ENCODE measurements at regions not wholly inside any gene's neighbourhood (a gene's known extent, or its start where the extent isn't known, plus 50 kb on each side); places are given as distances from the start of the nearest gene placed in this dataset.

GRCh38 chr22:22344430-22344829 lies 99.8 kb downstream of the VPREB1 start:
- Histone ChIP-seq H3K36me3 (ENCODE audit: low read length) (no peaks in the 10 kb centered on the region), H3K4me3 (ENCODE audit: insufficient read depth, low read length, poor library complexity, severe bottlenecking) (no peak overlapping the region), H3F3A (ENCODE audit: insufficient read depth) (no peaks in the 10 kb centered on the region), H3K9ac (ENCODE audit: low read length) (no peak overlapping the region), H3K9me2 (replicated peaks; ENCODE audit: insufficient read depth, low read length) (no peaks in the 10 kb centered on the region), H3K27ac (ENCODE audit: low read depth, low read length) (no peak overlapping the region), H4K20me1 (ENCODE audit: low read depth, low read length) (no peaks in the 10 kb centered on the region), H2AFZ (ENCODE audit: low read depth, low read length, severe bottlenecking) (no peak overlapping the region), H3K27me3 (ENCODE audit: low read length) (no peaks in the 10 kb centered on the region), H3K9me3 (ENCODE audit: insufficient read depth, low read length) (no peaks in the 10 kb centered on the region), H3K4me2 (ENCODE audit: low read depth, low read length, poor library complexity, severe bottlenecking) (no peak overlapping the region), H3K79me2 (ENCODE audit: insufficient read depth, low read length) (no peaks in the 10 kb centered on the region)
- TF ChIP-seq EZH2phosphoT487 (conservative IDR thresholded peaks at IDR 0.05; ENCODE audit: low read length): no peak
- no peak for TF ChIP-seq CTCF (IDR thresholded peaks at IDR 0.05; ENCODE audit: insufficient read depth, low read length, poor library complexity, severe bottlenecking)

GRCh38 chr22:22345781-22346180 lies 101.2 kb downstream of the VPREB1 start:
- no peaks in the 10 kb centered on the region for H3F3A ChIP-seq (ENCODE audit: insufficient read depth)
- H3K4me2 ChIP-seq (ENCODE audit: low read depth, low read length, poor library complexity, severe bottlenecking): no peak overlapping the region
- no peak overlapping the region for H2AFZ ChIP-seq (ENCODE audit: low read depth, low read length, severe bottlenecking)
- H3K27me3 ChIP-seq (ENCODE audit: low read length): no peaks in the 10 kb centered on the region
- no peaks in the 10 kb centered on the region for H3K36me3 ChIP-seq (ENCODE audit: low read length)
- H3K9me3 ChIP-seq (ENCODE audit: insufficient read depth, low read length): no peaks in the 10 kb centered on the region
- H3K79me2 ChIP-seq (ENCODE audit: insufficient read depth, low read length): no peaks in the 10 kb centered on the region
- no peak overlapping the region for H3K27ac ChIP-seq (ENCODE audit: low read depth, low read length)
- H3K9me2 ChIP-seq (replicated peaks; ENCODE audit: insufficient read depth, low read length): no peaks in the 10 kb centered on the region
- TF ChIP-seq CTCF (IDR thresholded peaks at IDR 0.05; ENCODE audit: insufficient read depth, low read length, poor library complexity, severe bottlenecking): no peak
- no peak for TF ChIP-seq EZH2phosphoT487 (conservative IDR thresholded peaks at IDR 0.05; ENCODE audit: low read length)
- H3K9ac ChIP-seq (ENCODE audit: low read length): no peak overlapping the region
- no peak overlapping the region for H3K4me3 ChIP-seq (ENCODE audit: insufficient read depth, low read length, poor library complexity, severe bottlenecking)
- no peaks in the 10 kb centered on the region for H4K20me1 ChIP-seq (ENCODE audit: low read depth, low read length)

- Histone ChIP-seq H3F3A (ENCODE audit: insufficient read depth) (no peaks in the 10 kb centered on the region), H3K9me2 (replicated peaks; ENCODE audit: insufficient read depth, low read length) (no peaks in the 10 kb centered on the region), H3K79me2 (ENCODE audit: insufficient read depth, low read length) (no peaks in the 10 kb centered on the region), H3K9me3 (ENCODE audit: insufficient read depth, low read length) (no peaks in the 10 kb centered on the region), H3K4me2 (ENCODE audit: low read depth, low read length, poor library complexity, severe bottlenecking) (no peak overlapping the region), H3K36me3 (ENCODE audit: low read length) (no peaks in the 10 kb centered on the region), H3K9ac (ENCODE audit: low read length) (no peak overlapping the region), H3K4me3 (ENCODE audit: insufficient read depth, low read length, poor library complexity, severe bottlenecking) (no peak overlapping the region), H3K27me3 (ENCODE audit: low read length) (no peaks in the 10 kb centered on the region), H3K27ac (ENCODE audit: low read depth, low read length) (no peak overlapping the region), H2AFZ (ENCODE audit: low read depth, low read length, severe bottlenecking) (no peak overlapping the region), H4K20me1 (ENCODE audit: low read depth, low read length) (no peaks in the 10 kb centered on the region)
- TF ChIP-seq CTCF (IDR thresholded peaks at IDR 0.05; ENCODE audit: insufficient read depth, low read length, poor library complexity, severe bottlenecking) (no peak), EZH2phosphoT487 (conservative IDR thresholded peaks at IDR 0.05; ENCODE audit: low read length) (no peak)
These were observed 102.0 kb downstream of the VPREB1 start for GRCh38 chr22:22346401-22347107.
